ENCODE measurements at regions not wholly inside any gene's neighbourhood (a gene's known extent, or its start where the extent isn't known, plus 50 kb on each side); places are given as distances from the start of the nearest gene placed in this dataset.
"Not testable (repeated sequence)": the region's sequence is repeated elsewhere in the genome, so short reads cannot be mapped to it uniquely, and the experiment has no call there.

DNA sequence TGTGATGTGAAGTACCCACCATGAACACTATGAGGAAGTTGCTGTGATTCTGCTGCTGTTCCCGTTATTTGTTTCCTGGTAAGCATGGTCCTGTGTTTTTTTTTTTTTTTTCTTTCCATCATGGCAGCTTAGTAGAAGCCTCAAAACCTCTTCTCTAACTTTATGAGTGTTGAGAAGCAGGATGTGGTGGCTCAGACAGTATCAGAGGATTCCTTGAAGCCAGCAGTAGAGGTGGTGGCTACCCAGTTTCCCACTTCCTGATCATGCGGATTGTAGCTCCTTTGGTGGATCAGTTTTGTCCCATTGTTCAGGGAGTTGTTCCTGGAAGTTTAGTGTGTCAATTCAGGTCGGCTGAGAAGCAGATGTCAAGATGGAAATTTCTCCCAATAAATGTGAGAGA is 175.8 kb downstream of the ATP23 start:
- DNase-seq (ENCODE audit: low spot score) = no peak
- no peak for ATAC-seq
- intact Hi-C loops (cut with DNase I) = no loop called here

DNA sequence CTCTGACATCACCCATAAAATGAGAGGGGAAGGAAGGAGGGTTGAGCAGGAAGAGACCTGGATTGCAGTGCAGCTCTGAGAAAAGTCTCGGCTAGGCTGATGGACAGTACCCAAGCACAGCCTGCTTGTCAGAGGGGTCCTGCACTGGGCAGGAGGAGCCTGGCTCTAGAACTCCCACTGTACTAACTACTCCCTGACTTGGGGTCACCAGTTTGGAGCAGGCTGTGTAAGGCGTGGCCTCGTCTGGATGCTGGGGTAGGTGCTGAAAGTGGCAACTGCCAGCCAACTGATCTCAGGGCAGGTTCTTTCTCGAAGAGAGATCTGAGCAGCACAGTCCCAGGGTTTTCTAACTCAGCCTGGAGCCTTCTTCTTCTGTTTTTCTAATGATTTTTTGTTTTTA is 176.3 kb downstream of the ATP23 start:
- no peak for DNase-seq (ENCODE audit: low spot score)
- intact Hi-C loops (cut with DNase I) = no loop called here
- ATAC-seq = no peak

DNA sequence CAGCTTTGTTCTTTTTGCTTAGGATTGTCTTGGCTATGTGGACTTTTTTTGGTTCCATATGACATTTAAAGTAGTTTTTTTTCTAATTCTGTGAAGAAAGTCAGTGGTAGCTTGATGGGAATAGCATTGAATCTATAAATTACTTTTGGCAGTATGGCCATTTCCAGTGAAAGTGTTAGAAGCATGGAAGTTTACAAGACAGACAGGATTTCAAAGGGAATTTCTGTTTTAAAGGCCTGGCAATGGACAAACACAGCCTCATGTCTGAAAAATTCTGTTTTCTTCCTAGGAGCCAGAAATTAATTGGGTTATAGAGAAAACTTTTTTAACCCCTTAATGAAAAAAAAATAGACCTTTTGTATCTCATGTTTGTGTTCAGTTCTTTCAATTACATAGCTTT is 184.4 kb downstream of the ATP23 start:
- DNase-seq (ENCODE audit: low spot score); intact Hi-C loops (cut with DNase I); ATAC-seq: not testable (repeated sequence)

DNA sequence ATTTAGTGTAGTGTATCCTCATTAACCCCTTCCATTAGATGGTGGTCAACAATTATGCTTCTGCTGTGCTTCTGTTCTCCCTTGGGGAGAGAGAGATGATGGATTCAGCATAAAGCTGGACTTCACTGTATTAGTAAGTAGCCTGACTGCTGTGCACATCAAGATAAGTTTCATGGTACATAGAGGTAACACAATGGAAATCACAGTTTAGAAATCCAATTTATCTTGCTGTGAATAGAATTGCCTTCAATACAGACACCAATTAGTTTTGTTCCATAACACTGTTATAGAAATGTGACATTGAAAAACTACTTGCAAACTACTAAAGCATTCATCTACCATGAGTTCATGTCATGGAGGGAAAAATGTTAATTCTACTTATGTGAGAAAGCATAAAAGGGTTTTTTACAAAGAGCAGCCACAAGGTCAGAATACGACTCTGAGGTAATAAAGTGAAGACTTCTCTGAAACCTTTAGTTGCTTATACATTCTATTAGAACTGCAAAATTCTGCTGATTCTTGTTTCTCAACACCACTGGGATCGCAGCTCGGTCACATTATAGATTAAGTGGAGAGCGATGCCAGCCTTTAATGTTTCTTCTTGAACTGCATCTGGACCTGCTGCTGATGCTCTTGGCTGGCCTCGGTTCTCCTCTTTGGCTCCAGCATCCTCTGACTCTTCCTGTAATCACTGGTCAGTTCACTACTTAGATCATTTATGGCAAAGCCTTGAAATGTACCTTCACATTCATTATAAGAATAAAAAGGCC is 190.8 kb downstream of the ATP23 start:
- intact Hi-C loops (cut with DNase I) = no loop called here
- no peak for DNase-seq (ENCODE audit: low spot score)
- no peak for ATAC-seq

DNA sequence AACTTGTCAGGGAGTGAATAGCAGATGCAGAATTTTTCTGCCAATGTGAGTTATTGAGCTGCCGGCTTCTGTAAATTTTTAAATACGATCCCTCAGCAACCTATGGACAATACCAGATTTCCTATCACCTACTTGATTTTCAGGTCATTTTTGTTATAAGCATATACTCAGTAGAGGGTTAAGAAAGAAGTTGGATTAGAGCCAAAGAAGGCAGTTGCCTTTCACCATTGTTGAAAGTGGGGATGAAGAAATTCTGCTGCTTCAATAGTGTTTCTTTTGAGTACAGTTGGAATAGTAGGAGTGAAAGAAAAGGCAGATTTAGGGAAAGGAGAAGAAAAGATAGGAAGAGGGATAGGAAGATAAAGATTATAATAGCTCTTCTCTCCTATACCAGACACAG is 197.1 kb downstream of the ATP23 start:
- ATAC-seq = no peak
- intact Hi-C loops (cut with DNase I) = no loop called here
- no peak for DNase-seq (ENCODE audit: low spot score)

DNA sequence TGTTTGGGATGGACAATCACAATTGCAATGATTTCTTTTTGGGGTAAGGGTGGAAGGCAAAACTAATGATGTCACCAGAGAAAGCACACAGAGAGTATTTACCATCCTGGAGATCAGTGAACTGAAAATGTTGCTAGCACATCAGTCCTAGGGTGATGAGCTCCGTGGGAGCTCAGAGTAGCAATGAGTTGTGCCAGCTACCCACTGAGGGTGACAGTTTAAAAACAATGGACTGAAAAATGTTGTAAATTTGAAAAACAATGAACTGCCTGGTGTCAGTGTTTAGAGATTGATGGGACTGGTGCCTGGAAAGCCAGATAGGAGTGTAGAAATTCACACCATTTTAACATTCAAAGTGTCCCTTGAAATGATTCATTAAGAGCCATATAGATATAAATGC is 198.5 kb downstream of the ATP23 start:
- intact Hi-C loops (cut with DNase I) = no loop called here
- DNase-seq (ENCODE audit: low spot score) (no peak), ATAC-seq (no peak)

DNA sequence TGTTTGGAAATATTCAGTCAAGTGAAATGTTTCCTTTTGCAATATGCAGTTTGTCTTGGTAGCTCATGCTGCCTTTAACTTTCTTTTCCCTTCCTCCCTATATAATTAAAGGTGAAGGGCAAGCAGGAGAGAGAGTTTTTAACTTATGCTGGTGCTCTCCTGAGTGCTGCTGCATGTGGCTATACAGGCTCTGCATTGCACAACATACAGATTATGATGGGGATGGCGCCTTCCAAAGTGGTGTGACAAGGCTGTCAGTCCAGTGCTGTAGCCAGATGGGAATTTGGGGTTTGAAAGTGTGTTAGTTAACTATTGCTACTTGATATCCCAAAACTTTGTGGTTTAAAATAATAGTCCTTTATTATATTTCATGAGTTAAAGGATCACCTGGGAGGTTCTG is 199.0 kb downstream of the ATP23 start:
- no peak for DNase-seq (ENCODE audit: low spot score)
- intact Hi-C loops (cut with DNase I) = no loop called here
- ATAC-seq = no peak

DNA sequence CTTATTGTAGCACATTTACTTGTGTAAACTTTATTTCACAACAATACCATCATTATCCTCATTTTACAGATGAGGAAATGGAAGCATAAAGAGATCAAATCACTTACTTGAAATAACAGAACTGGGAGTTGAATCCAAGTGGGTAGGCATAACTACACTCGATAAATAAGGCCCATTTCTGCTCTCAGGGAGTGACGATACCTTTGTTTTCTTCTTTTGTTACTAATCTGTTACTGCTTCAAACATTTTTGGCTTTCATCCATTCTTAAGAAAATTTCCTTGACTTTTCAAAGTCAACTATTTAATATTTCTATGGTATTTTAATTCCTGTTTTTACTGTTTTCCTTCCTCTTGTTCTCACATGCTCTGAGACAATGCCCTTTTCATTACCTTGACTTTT is 201.6 kb downstream of the ATP23 start:
- intact Hi-C loops (cut with DNase I) = no loop called here
- no peak for ATAC-seq
- DNase-seq (ENCODE audit: low spot score) = no peak

DNA sequence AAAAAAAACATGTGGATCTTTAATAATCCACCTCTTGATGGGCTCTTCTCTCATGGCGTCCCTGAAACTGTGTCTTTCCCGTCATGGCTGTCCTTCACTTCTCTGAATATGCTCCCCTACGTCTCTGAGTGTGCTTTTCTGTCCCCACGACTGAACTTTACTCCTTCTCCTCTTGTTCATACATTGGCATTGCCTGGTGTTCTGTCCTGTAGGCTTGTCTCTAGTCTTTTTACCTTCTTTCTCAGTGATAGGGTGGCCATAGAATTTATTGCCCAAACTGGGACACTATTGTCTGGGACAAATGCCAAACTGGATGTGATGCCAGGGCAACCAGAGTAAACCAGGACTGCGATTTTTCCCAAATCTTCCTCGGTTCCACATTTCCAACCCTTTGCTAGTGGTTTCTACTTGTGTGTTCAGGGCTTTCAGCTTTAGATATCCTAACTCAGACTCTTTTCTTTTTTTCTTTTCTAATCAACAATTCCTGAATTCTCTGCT is 202.2 kb downstream of the ATP23 start:
- no peak for DNase-seq (ENCODE audit: low spot score)
- intact Hi-C loops (cut with DNase I) = no loop called here
- no peak for ATAC-seq

DNA sequence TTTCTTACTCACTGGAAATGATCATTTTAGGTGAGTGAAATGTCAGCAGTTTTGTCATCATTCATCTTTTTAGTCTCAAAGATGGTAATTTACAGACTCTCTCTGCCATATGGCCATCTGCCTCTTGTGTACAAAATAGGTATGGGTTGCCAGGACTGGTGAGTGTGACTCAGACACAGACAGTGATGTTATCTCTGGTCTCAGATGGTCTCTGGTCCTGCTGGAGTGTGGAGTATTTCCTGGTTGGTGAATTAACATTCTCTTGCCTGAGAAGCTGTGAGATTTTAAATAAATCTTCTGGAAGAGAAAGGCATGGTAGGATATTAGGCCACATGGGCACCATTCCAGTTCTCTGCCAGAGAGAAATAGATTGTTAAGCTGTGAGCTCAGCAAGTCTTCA is 207.0 kb downstream of the ATP23 start:
- DNase-seq (ENCODE audit: low spot score) = no peak
- no peak for ATAC-seq
- intact Hi-C loops (cut with DNase I) = no loop called here

DNA sequence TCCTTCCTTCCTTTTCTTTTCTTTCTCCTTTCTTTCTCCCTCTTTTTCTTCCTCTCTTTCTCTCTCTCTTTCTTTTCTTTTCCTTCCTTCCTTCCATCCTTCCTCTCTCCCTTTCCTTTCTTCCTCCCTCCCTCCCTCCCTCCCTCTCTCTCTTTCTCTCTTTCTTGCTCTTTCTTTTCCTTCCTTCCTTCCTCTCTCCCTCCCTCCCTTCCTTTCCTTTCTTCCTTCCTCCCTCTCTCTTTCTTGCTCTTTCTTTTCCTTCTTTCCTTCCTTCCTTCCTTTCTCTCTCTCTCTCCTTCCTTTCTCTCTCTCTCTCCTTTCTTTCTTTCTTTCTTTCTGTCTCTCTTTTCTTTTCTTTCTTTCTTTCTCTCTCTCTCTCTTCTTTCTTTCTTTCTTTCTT is 207.6 kb downstream of the ATP23 start:
- ATAC-seq = no peak
- DNase-seq (ENCODE audit: low spot score) = no peak
- intact Hi-C loops (cut with DNase I) = no loop called here

DNA sequence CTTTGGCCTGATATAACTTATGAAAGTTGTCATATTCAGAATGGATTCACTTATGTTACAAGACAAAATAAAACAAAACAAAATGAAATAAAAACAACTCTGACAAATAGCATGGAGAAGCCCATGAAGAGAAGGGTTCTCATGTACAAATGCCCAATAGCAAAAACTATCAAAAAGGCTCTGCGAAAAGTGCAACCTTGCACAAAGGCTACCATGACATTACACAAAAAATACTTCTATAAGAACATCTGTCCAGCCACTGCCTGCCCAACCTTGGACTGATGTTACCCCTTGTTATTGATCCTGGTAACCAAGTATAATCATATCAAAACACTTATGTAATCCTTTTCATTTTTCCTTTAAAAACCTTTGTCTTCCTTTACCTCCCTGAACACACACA is 213.0 kb downstream of the ATP23 start:
- DNase-seq (ENCODE audit: low spot score) = no peak
- no peak for ATAC-seq
- intact Hi-C loops (cut with DNase I) = no loop called here

DNA sequence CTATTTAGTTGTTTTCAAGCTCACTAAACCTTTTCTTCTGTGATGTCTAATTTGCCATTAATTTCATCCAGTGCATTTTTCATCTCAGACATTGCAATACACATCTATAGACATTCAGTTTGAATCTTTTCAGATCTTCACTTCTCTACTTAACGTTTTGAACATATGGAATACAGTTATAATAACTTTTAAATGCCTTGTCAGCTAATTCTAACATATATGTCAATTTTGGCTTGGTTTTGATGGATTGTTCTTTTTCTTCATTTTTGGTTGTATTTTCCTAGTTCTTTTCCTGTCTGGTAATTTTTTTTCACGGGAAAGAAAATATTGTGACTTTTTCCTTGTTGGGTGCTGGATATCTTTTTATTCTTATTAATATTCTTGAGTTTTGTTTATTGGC is 215.3 kb downstream of the ATP23 start:
- DNase-seq (ENCODE audit: low spot score) (no peak), ATAC-seq (no peak)
- intact Hi-C loops (cut with DNase I) = no loop called here

DNA sequence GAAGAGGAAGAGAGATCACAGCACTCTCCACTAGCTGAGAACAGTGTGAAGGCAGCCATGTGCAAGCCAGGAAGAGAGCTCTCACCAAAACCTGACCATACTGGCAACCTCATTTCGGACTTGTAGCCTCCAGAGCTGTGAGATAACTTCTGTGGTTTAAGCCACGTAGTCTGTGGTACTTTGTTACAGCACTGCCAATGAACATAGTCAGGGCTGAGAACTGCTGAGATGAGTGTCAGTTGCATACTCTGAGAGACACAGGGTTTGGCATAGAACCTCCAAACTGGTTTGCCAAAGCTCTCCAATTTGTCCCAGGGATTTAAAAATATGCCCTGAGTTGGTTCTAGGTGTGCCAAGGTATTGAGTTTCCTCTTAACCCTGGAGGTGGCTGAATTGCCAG is 218.6 kb downstream of the ATP23 start:
- intact Hi-C loops (cut with DNase I) = no loop called here
- DNase-seq (ENCODE audit: low spot score) = no peak
- no peak for ATAC-seq

DNA sequence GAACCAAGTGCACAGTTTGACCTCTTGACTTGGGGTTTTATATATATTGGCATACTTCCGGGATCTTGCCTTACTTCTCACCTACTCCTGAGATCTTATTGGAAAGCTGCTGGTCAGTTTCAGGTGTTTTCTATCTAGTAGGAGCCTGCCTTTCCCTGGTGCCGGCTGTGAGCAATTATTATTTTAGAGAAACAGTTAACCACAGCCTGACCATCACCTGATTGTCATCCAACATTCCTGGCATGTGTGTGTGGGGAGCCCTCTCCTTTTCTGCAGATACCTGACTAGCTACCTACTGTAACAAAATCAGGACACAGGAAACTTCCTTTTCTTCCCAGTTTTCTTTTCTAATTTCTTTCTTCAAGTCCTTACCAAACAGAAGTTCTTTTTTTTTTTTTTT is 220.4 kb downstream of the ATP23 start:
- intact Hi-C loops (cut with DNase I) = no loop called here
- no peak for ATAC-seq
- no peak for DNase-seq (ENCODE audit: low spot score)

DNA sequence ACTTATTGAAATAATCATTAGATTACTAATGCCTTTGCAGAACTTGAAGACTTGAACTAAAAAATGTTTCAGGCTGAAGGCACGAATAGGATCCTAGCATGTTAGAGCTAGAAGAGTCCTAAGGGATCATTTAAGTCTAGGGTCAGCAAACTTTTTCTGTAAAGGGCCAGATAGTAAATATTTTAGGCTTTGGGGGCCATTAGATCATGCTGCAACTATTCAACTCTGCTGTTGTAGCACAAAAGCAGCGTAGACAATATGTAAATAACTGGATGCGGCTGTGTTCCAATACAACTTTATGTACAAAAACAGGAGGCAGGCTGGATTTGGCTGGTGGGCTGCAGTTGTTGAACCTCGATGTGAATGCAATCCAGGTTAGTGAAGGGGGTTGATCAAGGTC is 221.7 kb downstream of the ATP23 start:
- no peak for DNase-seq (ENCODE audit: low spot score)
- intact Hi-C loops (cut with DNase I) = no loop called here
- no peak for ATAC-seq

DNA sequence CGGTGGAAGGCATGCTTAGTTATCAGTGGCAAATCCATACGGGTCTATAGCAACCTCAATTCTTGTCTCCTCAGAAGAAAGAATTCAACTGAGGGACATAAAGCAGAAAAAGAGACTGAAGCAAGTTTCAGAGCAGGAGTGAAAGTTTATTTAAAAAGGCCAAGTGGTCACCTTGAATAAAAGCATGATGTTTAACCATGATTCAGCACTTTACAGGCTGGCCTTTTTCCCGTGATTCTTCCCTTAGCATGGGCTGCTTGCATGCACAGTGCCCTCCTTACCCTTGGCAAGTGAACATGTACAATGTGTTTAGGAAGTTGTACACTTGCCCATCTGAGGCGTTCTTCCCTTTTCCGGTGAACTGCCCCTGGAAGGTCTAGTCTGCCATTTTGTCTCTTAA is 225.3 kb downstream of the ATP23 start:
- ATAC-seq (no peak), DNase-seq (ENCODE audit: low spot score) (no peak)
- intact Hi-C loops (cut with DNase I) = no loop called here

DNA sequence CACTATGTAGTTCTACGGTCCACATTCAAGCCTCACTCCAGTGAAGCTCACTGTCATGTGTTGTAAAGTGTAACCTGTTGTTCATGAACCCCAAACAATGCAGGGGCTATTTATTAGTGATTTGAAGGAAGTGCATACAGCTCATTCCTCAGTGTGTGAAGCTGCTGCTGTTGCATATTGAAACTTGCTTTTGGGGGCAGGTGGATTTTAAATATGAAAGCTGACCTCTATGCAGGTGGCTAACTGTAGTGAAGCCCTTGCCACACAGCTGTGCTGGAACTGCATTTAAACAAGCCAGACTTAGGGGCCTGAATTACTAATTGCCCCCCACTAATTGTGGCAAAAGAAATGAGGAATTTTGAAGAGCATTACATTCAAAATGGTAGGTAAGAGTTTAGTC is 226.3 kb downstream of the ATP23 start:
- ATAC-seq (no peak), DNase-seq (ENCODE audit: low spot score) (no peak)
- intact Hi-C loops (cut with DNase I) = no loop called here

DNA sequence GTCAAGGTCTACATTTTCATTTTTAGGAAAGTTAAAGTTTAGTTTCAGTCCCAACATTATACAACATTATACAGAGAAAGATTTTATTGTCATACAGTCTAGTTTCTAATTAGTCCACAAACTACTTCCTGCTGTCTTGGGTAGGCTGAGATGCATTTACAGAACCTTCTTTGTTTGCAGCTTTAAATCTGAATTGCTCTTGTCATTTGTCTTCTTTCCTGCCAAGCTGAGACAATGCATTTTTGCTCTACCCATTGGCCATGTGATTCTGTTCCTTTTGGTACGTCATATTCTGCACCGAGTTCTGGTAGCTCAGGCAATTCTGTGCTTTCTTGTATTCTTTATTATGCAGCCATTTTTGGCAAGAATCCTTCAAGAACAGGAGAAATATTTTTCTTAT is 228.5 kb downstream of the ATP23 start:
- peak; percentile 32 for ATAC-seq
- intact Hi-C loops (cut with DNase I) = no loop called here
- no peak for DNase-seq (ENCODE audit: low spot score)

DNA sequence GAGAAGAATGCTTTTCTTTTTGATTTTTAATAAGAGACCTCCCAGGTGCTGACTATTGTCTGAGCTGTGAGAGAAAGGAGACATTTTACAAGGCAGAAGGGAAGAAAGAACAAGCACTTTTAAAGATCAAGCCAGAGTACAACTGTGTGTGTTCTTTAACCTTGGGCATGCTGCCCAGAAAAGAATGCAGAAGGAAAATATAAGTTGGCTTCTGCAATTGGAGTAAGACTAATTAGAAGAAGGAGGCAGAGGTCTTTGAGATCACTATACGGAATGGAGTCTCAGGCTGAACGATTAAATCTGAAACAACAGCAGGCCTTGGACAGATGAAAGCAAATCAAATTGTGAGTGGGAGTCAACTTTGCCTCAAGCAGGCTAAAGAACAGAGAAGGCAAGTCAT is 230.5 kb downstream of the ATP23 start:
- DNase-seq (ENCODE audit: low spot score) = no peak
- no peak for ATAC-seq
- intact Hi-C loops (cut with DNase I) = no loop called here

DNA sequence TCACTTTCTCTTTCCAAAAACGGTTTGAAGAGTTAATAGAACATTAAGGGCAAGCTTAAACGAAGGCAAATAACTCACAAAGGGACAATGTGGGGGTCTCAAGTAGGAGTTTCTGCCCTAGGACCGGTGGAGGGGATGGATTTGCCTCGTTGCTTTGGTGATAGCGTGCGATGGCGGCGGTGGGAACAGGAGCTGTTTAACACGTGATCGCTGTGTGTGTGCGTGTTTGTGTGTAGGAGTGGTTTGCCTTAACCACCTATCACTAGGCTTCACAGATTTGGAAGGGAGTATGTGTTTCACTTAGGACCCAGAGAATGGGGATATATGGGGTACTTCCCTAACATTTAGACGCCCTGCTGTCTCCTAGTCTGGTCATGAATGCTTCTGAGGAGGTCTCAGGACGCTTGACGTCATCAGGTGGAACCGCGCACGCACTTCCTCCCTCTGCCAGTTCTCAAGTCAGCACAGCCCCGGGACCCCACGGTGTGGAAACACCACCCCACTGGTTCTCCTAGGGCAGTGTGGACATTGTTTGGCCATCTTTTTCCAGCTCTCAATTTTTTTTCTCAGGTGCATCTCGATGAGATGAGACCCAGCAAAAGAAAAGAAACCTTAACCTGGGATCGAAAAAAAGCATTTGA is 231.2 kb downstream of the ATP23 start:
- ATAC-seq (no peak), DNase-seq (ENCODE audit: low spot score) (no peak)
- intact Hi-C loops (cut with DNase I) = no loop called here
